Fibroblast of lung (primary cell): ENCODE measurements at regions not wholly inside any gene's neighbourhood (a gene's known extent, or its start where the extent isn't known, plus 50 kb on each side); places are given as distances from the start of the nearest gene placed in this dataset.
"Not testable (repeated sequence)": the region's sequence is repeated elsewhere in the genome, so short reads cannot be mapped to it uniquely, and the experiment has no call there.

Experiments used
- CTCF ChIP-seq, 2 donors: IDR thresholded peaks in 1 of 2; conservative IDR thresholded peaks in 1 of 2; 1 replicate in 1 of 2; 2 replicates in 1 of 2; pipeline ENCODE4 v1.5.1; 2011 to 2012; ENCODE audit warnings: low read length in 2 of 2, control low read depth in 1 of 2, inconsistent platforms in 1 of 2, low read depth in 1 of 2, mild to moderate bottlenecking in 1 of 2
- EZH2 ChIP-seq: IDR thresholded peaks from 2 replicates; pipeline ENCODE4 v1.5.1; 2012; ENCODE audit warnings: low read length, control low read depth, mild to moderate bottlenecking; ENCODE audit errors: missing control alignments

- not testable (repeated sequence) for TF ChIP-seq EZH2; CTCF (conservative IDR thresholded peaks at IDR 0.05 in 1 of 2, IDR thresholded peaks at IDR 0.05 in 1 of 2; ENCODE audit: low read depth in 1 of 2, low read length in 2 of 2)
Observed at GRCh38 chr1:104135036-104135435, 385.3 kb downstream of the AMY1C start.
